ENCODE measurements at regions not wholly inside any gene's neighbourhood (a gene's known extent, or its start where the extent isn't known, plus 50 kb on each side); places are given as distances from the start of the nearest gene placed in this dataset.

DNA sequence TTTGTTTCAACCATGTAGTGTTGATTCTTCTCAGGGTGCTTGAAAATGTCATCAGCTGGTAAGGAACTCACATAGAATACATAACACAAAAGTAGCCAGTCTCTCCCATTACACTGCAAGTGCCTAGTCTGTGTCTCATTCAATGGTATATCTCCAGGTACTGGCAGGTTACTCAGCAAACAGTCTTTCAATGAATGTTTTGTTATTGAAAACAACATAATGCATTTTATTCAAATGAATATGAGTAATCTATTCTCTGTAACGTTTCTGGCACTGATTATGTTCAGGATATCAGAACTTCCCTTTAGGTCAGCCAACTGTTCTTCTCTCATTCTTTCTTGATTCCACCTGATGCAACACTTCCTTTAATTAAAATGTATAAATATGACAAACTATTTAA lies 68.0 kb upstream of the SLITRK1 start:
- no peak for TF ChIP-seq EZH2 (IDR thresholded peaks at IDR 0.05; ENCODE audit: insufficient read depth, poor library complexity, severe bottlenecking)
- TF ChIP-seq EZH2phosphoT487 (IDR thresholded peaks at IDR 0.05; ENCODE audit: insufficient read depth, low read depth) = no peak
